Prostate gland (tissue), 2 donors: ENCODE measurements at regions not wholly inside any gene's neighbourhood (a gene's known extent, or its start where the extent isn't known, plus 50 kb on each side); places are given as distances from the start of the nearest gene placed in this dataset.

Experiments
- DNase-seq: peaks from one replicate; pipeline ENCODE4 v3.0.0-alpha.2; 2019; ENCODE audit warnings: low spot score
- H3K27ac ChIP-seq, 2 donors: fragments of 200-600 bp; sonication (generic); 2 replicates each; pipeline ENCODE4 v1.5.1; 2017 to 2019
- H3K27me3 ChIP-seq: fragments of 200-600 bp; sonication (generic); replicated peaks from 2 replicates; pipeline ENCODE4 v1.5.1; 2019; ENCODE audit not compliant: insufficient read depth
- H3K36me3 ChIP-seq, 2 donors: fragments of 200-600 bp; sonication (generic); 1 replicate in 1 of 2; 2 replicates in 1 of 2; pipeline versions ENCODE4 v1.5.1 to v1.8.1; 2017 to 2019
- H3K4me1 ChIP-seq: fragments of 200-600 bp; sonication (generic); replicated peaks from 2 replicates; pipeline ENCODE4 v1.5.1; 2019
- H3K4me3 ChIP-seq, 2 donors: fragments of 200-600 bp; sonication (generic); 2 replicates each; pipeline ENCODE4 v1.5.1; 2017 to 2019
- H3K9me3 ChIP-seq: fragments of 200-600 bp; sonication (generic); 2 replicates; pipeline ENCODE4 v1.5.1; 2017
- POLR2A ChIP-seq: fragments of 450-650 bp; IDR thresholded peaks from one replicate; pipeline ENCODE4 v1.6.1; 2016; ENCODE audit warnings: antibody characterized with exemption, mild to moderate bottlenecking
- POLR2AphosphoS5 ChIP-seq: sonication (generic); formaldehyde crosslinking; IDR thresholded peaks from one replicate; pipeline ENCODE4 v1.6.1; 2017; ENCODE audit warnings: antibody characterized with exemption
- WGBS: methylation state at CpG from one replicate; pipeline ENCODE4 v1.1.5; 2018; 5-methylcytosine and 5-hydroxymethylcytosine counted together
- intact Hi-C: fragments of 100-400 bp; cut with DNase I; formaldehyde crosslinking; loops from one replicate; pipeline ENCODE4 v1.14.2; 2022
- TF ChIP-seq, protein P1 (sequence below), 4 experiments: fragments of 200-600 bp in 2 of 4; fragments of 450-650 bp in 2 of 4; sonication (generic) in 2 of 4; IDR thresholded peaks; 1 replicate in 3 of 4; 2 replicates in 1 of 4; pipeline ENCODE4 v1.5.1; 2016 to 2019; ENCODE audit warnings: antibody characterized with exemption in 4 of 4, mild to moderate bottlenecking in 2 of 4, moderate library complexity in 2 of 4

GRCh38 chr3:76438971-76439370 is 600.9 kb upstream of the ROBO2 start:
- Histone ChIP-seq H3K4me3 (no peak overlapping the region), H3K4me1 (no peaks in the 10 kb centered on the region), H3K36me3 (no peaks in the 10 kb centered on the region), H3K9me3 (no peaks in the 10 kb centered on the region), H3K27me3 (no peaks in the 10 kb centered on the region), H3K27ac (no peak overlapping the region)
- 52% methylated on average over 2 of the region's 2 CpGs for WGBS
- no peak for DNase-seq
- TF ChIP-seq POLR2A (no peak), POLR2AphosphoS5 (no peak)
- TF ChIP-seq, protein P1, sequence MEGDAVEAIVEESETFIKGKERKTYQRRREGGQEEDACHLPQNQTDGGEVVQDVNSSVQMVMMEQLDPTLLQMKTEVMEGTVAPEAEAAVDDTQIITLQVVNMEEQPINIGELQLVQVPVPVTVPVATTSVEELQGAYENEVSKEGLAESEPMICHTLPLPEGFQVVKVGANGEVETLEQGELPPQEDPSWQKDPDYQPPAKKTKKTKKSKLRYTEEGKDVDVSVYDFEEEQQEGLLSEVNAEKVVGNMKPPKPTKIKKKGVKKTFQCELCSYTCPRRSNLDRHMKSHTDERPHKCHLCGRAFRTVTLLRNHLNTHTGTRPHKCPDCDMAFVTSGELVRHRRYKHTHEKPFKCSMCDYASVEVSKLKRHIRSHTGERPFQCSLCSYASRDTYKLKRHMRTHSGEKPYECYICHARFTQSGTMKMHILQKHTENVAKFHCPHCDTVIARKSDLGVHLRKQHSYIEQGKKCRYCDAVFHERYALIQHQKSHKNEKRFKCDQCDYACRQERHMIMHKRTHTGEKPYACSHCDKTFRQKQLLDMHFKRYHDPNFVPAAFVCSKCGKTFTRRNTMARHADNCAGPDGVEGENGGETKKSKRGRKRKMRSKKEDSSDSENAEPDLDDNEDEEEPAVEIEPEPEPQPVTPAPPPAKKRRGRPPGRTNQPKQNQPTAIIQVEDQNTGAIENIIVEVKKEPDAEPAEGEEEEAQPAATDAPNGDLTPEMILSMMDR (IDR thresholded peaks at IDR 0.05): no peak
- intact Hi-C loops: no loop called here

GRCh38 chr3:76442374-76442915 is 597.5 kb upstream of the ROBO2 start:
- WGBS: 90% methylated on average over 8 of the region's 8 CpGs
- H3K4me1 ChIP-seq: no peaks in the 10 kb centered on the region
- H3K36me3 ChIP-seq: no peaks in the 10 kb centered on the region
- TF ChIP-seq, protein P1 (IDR thresholded peaks at IDR 0.05): no peak
- no peak for TF ChIP-seq POLR2A
- TF ChIP-seq POLR2AphosphoS5: no peak
- H3K4me3 ChIP-seq: no peak overlapping the region
- no peak overlapping the region for H3K27ac ChIP-seq
- DNase-seq: no peak
- no peaks in the 10 kb centered on the region for H3K27me3 ChIP-seq
- intact Hi-C loops: no loop called here
- no peaks in the 10 kb centered on the region for H3K9me3 ChIP-seq

GRCh38 chr3:76456322-76456721 is 583.6 kb upstream of the ROBO2 start:
- intact Hi-C loops: no loop called here
- DNase-seq: no peak
- Histone ChIP-seq H3K4me1 (no peaks in the 10 kb centered on the region), H3K4me3 (no peak overlapping the region), H3K27ac (no peak overlapping the region), H3K9me3 (no peaks in the 10 kb centered on the region), H3K36me3 (no peaks in the 10 kb centered on the region), H3K27me3 (no peaks in the 10 kb centered on the region)
- TF ChIP-seq, protein P1 (IDR thresholded peaks at IDR 0.05): no peak
- TF ChIP-seq POLR2AphosphoS5 (no peak), POLR2A (no peak)
- 75% methylated on average over 3 of the region's 3 CpGs for WGBS

DNA sequence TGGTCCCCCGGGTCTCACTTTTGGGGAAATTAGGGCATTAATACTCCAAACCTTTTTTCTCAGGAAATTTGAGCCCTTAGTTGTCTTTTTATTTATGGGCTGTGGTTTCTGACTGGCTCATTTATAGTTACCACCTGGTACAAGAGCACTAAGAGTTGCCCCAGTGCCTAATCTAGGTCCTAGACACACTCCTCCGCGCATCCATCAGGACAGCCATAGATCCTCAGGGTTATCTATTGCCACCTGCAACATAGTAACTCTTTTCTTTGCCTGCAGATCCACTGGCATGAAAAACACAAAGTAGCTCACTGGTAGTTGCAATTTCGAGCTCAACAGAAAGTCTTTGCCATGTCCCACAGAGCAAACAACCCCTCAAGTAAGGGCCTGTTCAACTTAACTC is 576.4 kb upstream of the ROBO2 start:
- intact Hi-C loops: no loop called here
- Histone ChIP-seq H3K27ac (no peak overlapping the region), H3K4me1 (no peaks in the 10 kb centered on the region), H3K36me3 (no peaks in the 10 kb centered on the region), H3K9me3 (peaks cover 4% of the 10 kb centered on the region), H3K4me3 (no peak overlapping the region), H3K27me3 (no peaks in the 10 kb centered on the region)
- 87% methylated on average over 4 of the region's 4 CpGs for WGBS
- no peak for DNase-seq
- no peak for TF ChIP-seq POLR2A
- TF ChIP-seq, protein P1 (IDR thresholded peaks at IDR 0.05): no peak
- no peak for TF ChIP-seq POLR2AphosphoS5

DNA sequence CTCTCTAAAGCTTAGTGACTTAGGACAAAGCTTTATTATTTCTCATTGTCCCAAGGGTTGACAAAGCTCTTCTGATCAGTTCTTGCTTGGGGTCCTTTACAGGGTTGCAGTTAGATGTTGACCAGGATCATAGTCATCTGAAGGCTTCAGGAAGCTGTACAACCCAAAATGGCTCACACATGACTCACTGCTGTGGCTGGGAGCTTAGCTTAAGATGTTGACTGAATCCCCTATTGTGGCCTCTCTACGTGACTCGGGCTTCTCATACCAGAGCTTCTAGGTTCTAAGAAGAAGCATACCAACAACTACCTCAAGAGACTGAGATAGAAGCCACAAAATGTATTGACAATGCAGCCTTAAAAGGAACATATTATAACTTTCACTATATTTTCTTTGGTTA is 569.6 kb upstream of the ROBO2 start:
- no peak overlapping the region for H3K4me3 ChIP-seq
- H3K27ac ChIP-seq: no peak overlapping the region
- no peak for DNase-seq
- no peaks in the 10 kb centered on the region for H3K4me1 ChIP-seq
- H3K27me3 ChIP-seq: no peaks in the 10 kb centered on the region
- WGBS: 96% methylated on average over 2 of the region's 2 CpGs
- TF ChIP-seq, protein P1 (IDR thresholded peaks at IDR 0.05): no peak
- TF ChIP-seq POLR2A (no peak), POLR2AphosphoS5 (no peak)
- H3K9me3 ChIP-seq: peaks cover 4% of the 10 kb centered on the region
- intact Hi-C loops: no loop called here
- H3K36me3 ChIP-seq: no peaks in the 10 kb centered on the region
